IMR-90 (cell line): ENCODE measurements at regions not wholly inside any gene's neighbourhood (a gene's known extent, or its start where the extent isn't known, plus 50 kb on each side); places are given as distances from the start of the nearest gene placed in this dataset.

Experiments
- ATAC-seq: fragments of 200-7000 bp; cut with Tn5 transposase; 2 replicates; pipeline ENCODE4 v1.9.1; 2020; ENCODE audit warnings: low read depth, mild to moderate bottlenecking, moderate library complexity
- BruUV-seq: library from RNA; stranded (reverse); fragments of 400-500 nt; replicated peaks from 2 replicates; lab custom pipeline; 2021; lab: Mats Ljungman, UMichigan
- CTCF ChIA-PET: fragments of 300-600 bp; formaldehyde crosslinking; extraction: SDS; loops from one replicate; lab custom pipeline; 2021; ENCODE audit warnings: antibody characterized with exemption; lab: Yijun Ruan, JAX
- POLR2A ChIA-PET: fragments of 300-600 bp; sonication (Branson Sonifier 250); formaldehyde crosslinking; loops from one replicate; lab custom pipeline; 2022; ENCODE audit warnings: antibody characterized with exemption; ENCODE audit not compliant: unreplicated experiment; lab: Charles Lee
- DNase-seq: peaks from one replicate; pipeline ENCODE4 v3.0.0; 2013
- H2AFZ ChIP-seq: replicated peaks from 2 replicates; pipeline ENCODE3; 2013; ENCODE audit warnings: low read length, mild to moderate bottlenecking; ENCODE audit not compliant: poor library complexity
- H2AK5ac ChIP-seq: 2 replicates; pipeline ENCODE4 v1.6.1; 2013; ENCODE audit warnings: low read depth, low read length, inconsistent platforms
- H2AK9ac ChIP-seq: replicated peaks from 2 replicates; pipeline ENCODE3; 2013; ENCODE audit warnings: mild to moderate bottlenecking, low read depth, low read length, moderate library complexity; ENCODE audit not compliant: poor library complexity
- H2BK120ac ChIP-seq: 2 replicates; pipeline ENCODE4 v1.6.1; 2013; ENCODE audit warnings: low read depth, low read length, inconsistent platforms
- H2BK15ac ChIP-seq: 3 replicates; pipeline ENCODE4 v1.6.1; 2013; ENCODE audit warnings: low read depth, low read length, inconsistent platforms
- H2BK20ac ChIP-seq: 2 replicates; pipeline ENCODE4 v1.6.1; 2013; ENCODE audit warnings: low read depth, mild to moderate bottlenecking, inconsistent platforms, low read length, moderate library complexity
- H2BK5ac ChIP-seq: 2 replicates; pipeline ENCODE4 v1.6.1; 2013; ENCODE audit warnings: mild to moderate bottlenecking, low read depth, low read length, inconsistent platforms; ENCODE audit not compliant: poor library complexity, severe bottlenecking
- H3K14ac ChIP-seq: replicated peaks from 2 replicates; pipeline ENCODE4 v1.6.1; 2013; ENCODE audit warnings: low read depth, low read length, inconsistent platforms
- H3K18ac ChIP-seq: 2 replicates; pipeline ENCODE4 v1.6.1; 2013; ENCODE audit warnings: low read depth, low read length, control low read depth
- H3K23ac ChIP-seq: 2 replicates; pipeline ENCODE4 v1.6.1; 2013; ENCODE audit warnings: low read depth, low read length, inconsistent platforms
- H3K27ac ChIP-seq: 2 replicates; pipeline ENCODE4 v1.5.1; 2013; ENCODE audit warnings: mild to moderate bottlenecking, control low read depth, low read length; ENCODE audit not compliant: insufficient read depth
- H3K27me3 ChIP-seq: 2 replicates; pipeline ENCODE4 v1.6.1; 2013; ENCODE audit warnings: low read length; ENCODE audit not compliant: control insufficient read depth, insufficient read depth
- H3K36me3 ChIP-seq: 2 replicates; pipeline ENCODE4 v1.6.1; 2013; ENCODE audit warnings: low read length, mixed read lengths; ENCODE audit not compliant: control insufficient read depth, insufficient read depth
- H3K4ac ChIP-seq: 2 replicates; pipeline ENCODE4 v1.6.1; 2013; ENCODE audit warnings: low read depth, low read length, inconsistent platforms
- H3K4me1 ChIP-seq: 2 replicates; pipeline ENCODE4 v1.6.1; 2013; ENCODE audit warnings: low read length, mixed read lengths; ENCODE audit not compliant: control insufficient read depth, insufficient read depth
- H3K4me2 ChIP-seq: 2 replicates; pipeline ENCODE4 v1.6.1; 2013; ENCODE audit warnings: low read depth, mild to moderate bottlenecking, control low read depth, low read length, moderate library complexity
- H3K4me3 ChIP-seq: 2 replicates; pipeline ENCODE4 v1.5.1; 2013; ENCODE audit warnings: low read depth, mild to moderate bottlenecking, control low read depth, low read length, moderate library complexity; ENCODE audit not compliant: insufficient read depth
- H3K56ac ChIP-seq: 2 replicates; pipeline ENCODE4 v1.6.1; 2013; ENCODE audit warnings: low read length, inconsistent platforms; ENCODE audit not compliant: insufficient read depth; ENCODE audit errors: extremely low read depth
- H3K79me1 ChIP-seq, 2 experiments: 2 replicates each; pipeline ENCODE4 v1.6.1; 2013; ENCODE audit warnings: low read length in 2 of 2, inconsistent platforms in 1 of 2, low read depth in 1 of 2
- H3K9ac ChIP-seq: 2 replicates; pipeline ENCODE4 v1.6.1; 2013; ENCODE audit warnings: low read depth, low read length, control low read depth
- H3K9me1 ChIP-seq: 2 replicates; pipeline ENCODE4 v1.6.1; 2013; ENCODE audit warnings: low read length, inconsistent platforms; ENCODE audit not compliant: insufficient read depth
- H3K9me3 ChIP-seq: 2 replicates; pipeline ENCODE4 v1.6.1; 2013; ENCODE audit warnings: low read length; ENCODE audit not compliant: control insufficient read depth, insufficient read depth
- H4K20me1 ChIP-seq: 2 replicates; pipeline ENCODE4 v1.6.1; 2013; ENCODE audit warnings: low read length, inconsistent platforms; ENCODE audit not compliant: insufficient read depth
- H4K5ac ChIP-seq: 2 replicates; pipeline ENCODE4 v1.6.1; 2013; ENCODE audit warnings: mild to moderate bottlenecking, low read depth, low read length, control low read depth
- H4K8ac ChIP-seq, 2 experiments: 2 replicates each; pipeline ENCODE4 v1.6.1; 2013; ENCODE audit warnings: low read depth in 2 of 2, low read length in 2 of 2, control low read depth in 1 of 2, inconsistent platforms in 1 of 2
- H4K91ac ChIP-seq: 2 replicates; pipeline ENCODE4 v1.6.1; 2013; ENCODE audit warnings: low read depth, low read length, inconsistent platforms; ENCODE audit not compliant: insufficient read depth
- CTCF ChIP-seq: conservative IDR thresholded peaks from 2 replicates; pipeline ENCODE4 v1.5.1; 2012; ENCODE audit warnings: mild to moderate bottlenecking, low read depth, low read length, improper control_type of control experiment
- FOS ChIP-seq: fragments of 150-350 bp; IDR thresholded peaks from 2 replicates; pipeline ENCODE4 v1.6.1; 2016; ENCODE audit warnings: low read depth, low read length
- MAFK ChIP-seq: IDR thresholded peaks from 2 replicates; pipeline ENCODE4 v1.6.1; 2012; ENCODE audit warnings: low read depth, low read length, improper control_type of control experiment
- MXI1 ChIP-seq: IDR thresholded peaks from 2 replicates; pipeline ENCODE4 v1.6.1; 2012; ENCODE audit warnings: low read depth, mild to moderate bottlenecking, low read length, moderate library complexity, borderline replicate concordance
- NFE2L2 ChIP-seq: fragments of 150-350 bp; IDR thresholded peaks from 2 replicates; pipeline ENCODE4 v1.6.1; 2016; ENCODE audit warnings: low read depth, mild to moderate bottlenecking, low read length
- POLR2A ChIP-seq: IDR thresholded peaks from 2 replicates; pipeline ENCODE4 v1.6.1; 2012; ENCODE audit warnings: mild to moderate bottlenecking, low read depth, low read length
- RAD21 ChIP-seq: IDR thresholded peaks from 2 replicates; pipeline ENCODE4 v1.6.1; 2012; ENCODE audit warnings: low read length, improper control_type of control experiment
- SMC3 ChIP-seq: fragments of 150-350 bp; IDR thresholded peaks from 2 replicates; pipeline ENCODE4 v1.6.1; 2016; ENCODE audit warnings: low read depth, mild to moderate bottlenecking, antibody characterized with exemption, low read length, moderate library complexity
- WGBS, 2 experiments: methylation state at CpG; one replicate each; pipeline versions ENCODE4 v1.1.5 to v1.1.7; 2013; ENCODE audit warnings: missing lambda C conversion rate in 2 of 2; ENCODE audit not compliant: insufficient read length in 1 of 2; ENCODE audit errors: extremely low coverage in 2 of 2; 5-methylcytosine and 5-hydroxymethylcytosine counted together
- dilution Hi-C: fragments of 300-500 bp; cut with HindIII; formaldehyde crosslinking; loops from one replicate; pipeline ENCODE4 v1.14.3; 2018; ENCODE audit warnings: low sequenced_read_pairs; ENCODE audit not compliant: unreplicated experiment
- in situ Hi-C: fragments of 300-500 bp; cut with MboI; formaldehyde crosslinking; loops from 3 replicates; pipeline ENCODE4 v1.14.3; 2019; ENCODE audit warnings: low sequenced_read_pairs, inconsistent platforms, mixed read lengths
- intact Hi-C: fragments of 100-400 bp; cut with micrococcal nuclease; formaldehyde crosslinking; loops from 2 replicates; pipeline ENCODE4 v1.10.0; 2022

DNA sequence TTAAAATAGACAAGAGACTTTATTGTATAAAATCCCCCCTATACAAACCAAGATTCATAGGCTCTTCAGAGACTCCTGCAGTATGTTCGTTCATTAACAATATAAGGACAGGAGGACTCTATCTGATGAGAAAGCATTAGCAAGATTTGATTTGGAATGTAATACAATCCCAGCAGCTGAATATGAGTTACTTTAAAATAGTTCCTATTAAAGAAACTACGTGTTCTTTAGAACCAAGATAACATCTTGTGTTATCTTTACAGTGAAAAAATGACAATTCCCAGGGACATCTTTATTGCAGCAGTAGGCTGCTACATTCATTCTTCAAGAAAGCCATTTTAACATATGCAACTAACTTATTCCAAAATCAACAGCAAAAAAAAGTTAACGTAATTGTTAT is 1360.1 kb upstream of the GJE1 start:
- dilution Hi-C loops (no loop called here), intact Hi-C loops (no loop called here), in situ Hi-C loops (no loop called here)
- H4K8ac ChIP-seq = no peak overlapping the region
- no peak overlapping the region for H4K91ac ChIP-seq
- H2AFZ ChIP-seq = no peak overlapping the region
- H3K9me1 ChIP-seq = no peaks in the 10 kb centered on the region
- no peak overlapping the region for H4K5ac ChIP-seq
- peaks cover 2% of the 10 kb centered on the region; the same call in 1 of the 2 replicates for H3K4me1 ChIP-seq
- DNase-seq = no peak
- H3K27me3 ChIP-seq = no peaks in the 10 kb centered on the region
- H2BK5ac ChIP-seq = no peak overlapping the region
- TF ChIP-seq MAFK (no peak), SMC3 (no peak), CTCF (no peak), RAD21 (no peak), FOS (no peak), NFE2L2 (no peak), POLR2A (no peak), MXI1 (no peak)
- peaks cover 8% of the 10 kb centered on the region for H3K9me3 ChIP-seq
- no peak overlapping the region for H2BK120ac ChIP-seq
- no peak overlapping the region for H2AK5ac ChIP-seq
- BruUV-seq = no TSS peak
- H2AK9ac ChIP-seq = no peak overlapping the region
- H3K4me3 ChIP-seq = no peak overlapping the region
- H2BK15ac ChIP-seq = no peak overlapping the region
- H3K4me2 ChIP-seq = no peak overlapping the region
- H3K79me1 ChIP-seq = no peaks in the 10 kb centered on the region
- no peak overlapping the region for H3K27ac ChIP-seq
- ChIA-PET CTCF (no interaction called here), POLR2A (no interaction called here)
- no peak overlapping the region for H3K14ac ChIP-seq
- H3K23ac ChIP-seq = no peak overlapping the region
- H4K20me1 ChIP-seq = no peaks in the 10 kb centered on the region
- no peak overlapping the region for H2BK20ac ChIP-seq
- no peak overlapping the region for H3K9ac ChIP-seq
- no peak overlapping the region for H3K4ac ChIP-seq
- ATAC-seq = no peak
- H3K56ac ChIP-seq = no peak overlapping the region
- H3K36me3 ChIP-seq = no peaks in the 10 kb centered on the region
- H3K18ac ChIP-seq = no peak overlapping the region
- WGBS, 2 experiments = no CpG with 5 or more reads among the region's 3 CpGs
